NCI-H446 treated with DMSO at 0.1 percent for 48 hours (cell line): ENCODE measurements at regions not wholly inside any gene's neighbourhood (a gene's known extent, or its start where the extent isn't known, plus 50 kb on each side); places are given as distances from the start of the nearest gene placed in this dataset.
"Not testable (repeated sequence)": the region's sequence is repeated elsewhere in the genome, so short reads cannot be mapped to it uniquely, and the experiment has no call there.

Experiments
- DNase-seq: peaks from one replicate; lab custom pipeline; 2025; lab: John Stamatoyannopoulos, UW

DNA sequence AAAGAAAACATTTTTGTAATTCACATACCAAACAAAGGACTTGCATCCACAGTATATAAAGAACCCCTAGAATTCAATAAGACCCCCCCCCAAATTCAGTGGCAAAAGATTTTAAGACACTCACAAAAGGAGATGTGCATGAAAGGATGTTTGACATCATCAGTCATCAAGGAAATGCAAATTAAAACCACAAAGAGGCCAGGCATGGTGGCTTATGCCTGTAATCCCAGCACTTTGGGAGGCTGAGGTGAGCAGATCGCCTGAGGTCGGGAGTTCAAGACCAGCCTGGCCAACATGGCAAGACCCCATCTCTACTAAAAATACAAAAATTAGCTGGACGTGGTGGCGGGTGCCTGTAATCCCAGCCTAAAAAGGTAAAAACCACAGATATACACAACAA lies 61.3 kb downstream of the AIPL1 start:
- not testable (repeated sequence) for DNase-seq

GRCh38 chr17:6366221-6366666 lies 68.7 kb downstream of the AIPL1 start:
- DNase-seq, result no peak

- DNase-seq, result no peak
Measured at GRCh38 chr17:6365200-6365943, 69.5 kb downstream of the AIPL1 start.

DNA sequence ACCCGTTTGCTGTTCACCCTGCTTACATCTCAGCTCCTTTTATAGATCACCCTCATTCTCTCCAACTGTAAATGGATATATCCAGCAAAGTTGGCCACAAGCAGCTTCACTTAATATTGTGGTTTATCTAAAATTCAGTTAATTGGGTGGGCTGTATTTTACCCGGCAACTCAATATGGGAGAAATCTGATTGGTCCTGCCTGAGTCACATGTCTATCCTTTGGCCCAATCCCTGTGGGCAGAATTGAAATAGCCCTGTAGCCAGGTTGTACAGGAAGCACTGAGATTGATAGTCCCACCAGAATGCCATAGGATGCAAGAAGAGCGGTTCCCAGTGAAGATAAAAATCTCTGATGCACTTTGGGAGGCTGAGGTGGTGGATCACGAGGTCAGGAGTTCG lies 73.2 kb downstream of the AIPL1 start:
- DNase-seq, result no peak

DNA sequence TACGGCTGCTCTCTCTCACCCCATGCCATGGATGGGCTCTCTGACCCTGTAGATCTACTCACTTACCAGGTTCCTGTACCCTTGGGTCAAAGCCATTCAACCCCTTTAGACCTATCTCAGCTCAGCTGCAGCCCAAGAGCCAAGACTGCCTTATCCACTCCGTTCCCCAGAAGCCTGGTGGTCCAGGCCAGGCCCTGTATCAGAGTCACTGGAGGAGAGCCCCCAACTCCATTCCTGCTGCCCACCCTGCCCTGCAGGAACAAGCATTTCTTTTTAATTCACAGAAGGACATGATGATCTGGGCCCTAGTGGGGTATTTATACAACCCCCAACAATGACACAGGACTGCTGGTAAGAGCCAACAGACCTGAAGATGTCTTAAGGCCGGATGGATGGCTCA lies 76.8 kb downstream of the AIPL1 start:
- no peak for DNase-seq

DNA sequence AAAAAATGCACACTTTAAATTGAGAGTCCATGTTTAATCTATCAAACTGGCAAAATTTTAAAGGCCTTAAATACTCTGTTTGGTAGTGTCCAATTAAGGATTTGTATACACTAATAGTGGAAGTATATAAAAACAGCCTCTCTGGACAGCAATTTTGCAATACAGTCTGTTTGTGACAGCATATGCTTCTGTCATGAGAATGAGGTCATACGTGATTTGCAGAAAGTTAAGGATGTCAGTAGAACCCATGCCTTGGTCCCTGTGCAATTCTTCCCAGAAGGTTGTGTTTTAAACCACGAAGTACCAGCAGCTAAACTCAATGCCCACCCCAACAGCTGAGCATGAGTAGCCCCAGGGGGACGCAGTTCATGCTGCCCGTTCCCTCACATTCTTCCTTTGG lies 78.4 kb downstream of the AIPL1 start:
- DNase-seq, result no peak

DNA sequence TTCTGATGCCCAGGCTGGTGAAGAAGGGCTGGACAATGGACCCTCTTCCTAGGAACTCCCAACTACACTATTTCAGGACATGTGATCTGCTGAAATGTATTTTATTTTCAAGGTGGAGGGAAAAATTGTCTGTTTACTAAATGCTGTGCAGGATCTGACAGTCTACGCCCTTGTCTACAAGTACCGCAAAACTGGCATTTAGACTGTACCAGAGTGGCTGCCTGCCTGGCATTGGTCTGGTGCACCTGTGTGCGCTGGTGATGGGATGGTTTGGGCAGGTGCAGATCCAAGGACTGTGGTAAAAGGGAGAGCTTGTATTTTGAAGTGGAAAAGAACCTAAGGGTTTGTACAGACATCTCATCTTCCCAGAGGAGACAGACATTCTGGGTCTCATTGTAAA lies 79.7 kb downstream of the AIPL1 start:
- DNase-seq, result no peak

DNA sequence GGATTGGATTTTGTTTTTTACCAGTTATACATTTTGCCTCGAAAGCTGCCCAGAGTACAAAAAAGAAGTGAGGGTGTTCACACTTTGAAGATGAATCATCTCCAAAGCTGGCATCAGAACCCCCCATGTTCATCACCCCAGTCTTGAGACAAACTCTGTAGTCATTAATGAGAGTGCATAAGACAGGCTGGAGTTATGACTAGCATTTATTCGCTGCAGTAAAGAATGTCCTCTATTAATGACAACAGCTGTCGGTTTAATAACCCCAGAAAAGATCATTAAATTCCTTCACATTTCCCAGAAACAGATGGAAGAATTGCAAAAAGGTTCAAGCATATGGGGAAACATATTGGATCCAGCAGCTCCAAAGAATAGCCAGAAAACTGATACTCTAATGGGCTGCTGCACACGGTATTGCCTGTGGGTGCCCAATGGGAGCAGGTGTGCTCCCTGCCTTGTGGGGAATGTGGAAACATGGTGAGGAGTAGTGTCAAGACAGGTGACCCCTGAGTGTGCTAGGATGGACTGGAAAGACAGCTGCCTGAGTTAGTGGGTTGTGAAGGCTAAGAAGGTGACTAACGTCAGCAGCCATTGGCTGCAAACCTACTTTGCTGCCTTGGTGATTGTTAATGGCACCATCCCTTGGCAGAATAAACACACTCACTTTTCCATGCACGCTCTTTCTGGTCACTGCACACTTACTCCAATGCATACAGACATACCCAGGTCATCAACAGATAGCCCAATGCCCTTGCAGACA lies 81.9 kb downstream of the AIPL1 start:
- no peak for DNase-seq

GRCh38 chr17:6352016-6352415 lies 82.9 kb downstream of the AIPL1 start:
- no peak for DNase-seq

DNA sequence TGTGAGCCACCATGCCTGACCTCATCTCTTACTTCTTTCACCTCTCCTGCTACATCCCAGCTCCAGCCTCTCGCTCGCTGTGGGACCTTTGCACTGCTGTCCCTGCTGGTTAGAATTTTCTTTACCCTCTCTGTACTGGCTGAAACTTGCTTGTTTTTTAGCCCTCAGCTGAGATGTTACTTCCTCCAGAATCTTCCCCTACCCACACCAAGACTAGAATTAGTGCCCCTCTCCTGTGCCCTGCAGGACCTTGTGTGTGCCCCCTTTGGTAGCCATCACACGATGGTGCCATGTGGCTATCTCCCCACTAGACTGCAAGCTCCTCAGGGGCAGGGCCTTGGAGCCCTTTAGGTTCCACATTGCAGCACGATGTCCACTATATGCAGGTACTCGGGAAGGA lies 84.1 kb downstream of the AIPL1 start:
- no peak for DNase-seq

DNA sequence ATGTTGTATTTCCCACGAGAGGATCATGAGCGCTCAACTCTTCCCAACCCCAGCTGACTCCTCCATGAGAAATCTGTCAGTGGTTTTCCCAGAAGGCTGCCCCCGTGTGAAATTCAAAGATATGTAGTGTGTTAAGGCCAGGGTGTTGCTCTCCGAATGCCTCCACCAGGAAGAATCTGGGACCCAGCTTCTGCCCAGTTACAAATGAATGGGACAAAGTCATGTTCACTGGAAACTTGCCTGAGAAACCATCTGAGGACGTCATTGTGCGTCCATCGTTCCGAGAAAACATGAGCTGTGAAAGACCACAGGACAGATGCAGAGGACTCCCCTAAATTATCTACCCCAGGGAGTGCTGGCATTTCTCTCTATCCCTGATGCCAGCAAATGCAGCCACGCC lies 86.0 kb downstream of the AIPL1 start:
- DNase-seq, result no peak

GRCh38 chr17:6347776-6348175 lies 87.1 kb downstream of the AIPL1 start:
- DNase-seq, result no peak

- DNase-seq, result no peak
Measured at GRCh38 chr17:6346986-6347385, 87.9 kb downstream of the AIPL1 start.

GRCh38 chr17:6346156-6346786 lies 88.7 kb downstream of the AIPL1 start:
- DNase-seq, result no peak

- no peak for DNase-seq
Measured at GRCh38 chr17:6343736-6344135, 91.2 kb downstream of the AIPL1 start.

GRCh38 chr17:6343191-6343590 lies 91.7 kb downstream of the AIPL1 start:
- no peak for DNase-seq

DNA sequence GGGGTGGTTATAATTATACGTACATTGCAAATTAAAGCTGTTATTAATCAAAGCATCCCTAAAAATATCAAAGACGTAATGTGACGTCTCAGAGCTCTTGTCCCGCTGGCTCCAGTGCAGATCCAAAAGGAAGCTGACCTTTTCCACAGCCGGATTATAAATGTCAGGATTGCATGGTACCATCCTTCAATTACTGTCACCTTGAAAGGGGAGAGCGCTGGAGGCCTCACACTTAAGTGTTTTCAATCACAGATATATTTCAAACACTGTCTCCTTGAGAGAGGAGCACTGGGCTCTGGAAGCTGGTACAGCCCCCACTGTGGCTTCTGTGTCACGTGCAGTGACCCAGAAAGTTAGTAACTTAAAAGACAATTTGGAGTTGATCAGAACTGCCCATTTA lies 94.2 kb downstream of the AIPL1 start:
- no peak for DNase-seq

DNA sequence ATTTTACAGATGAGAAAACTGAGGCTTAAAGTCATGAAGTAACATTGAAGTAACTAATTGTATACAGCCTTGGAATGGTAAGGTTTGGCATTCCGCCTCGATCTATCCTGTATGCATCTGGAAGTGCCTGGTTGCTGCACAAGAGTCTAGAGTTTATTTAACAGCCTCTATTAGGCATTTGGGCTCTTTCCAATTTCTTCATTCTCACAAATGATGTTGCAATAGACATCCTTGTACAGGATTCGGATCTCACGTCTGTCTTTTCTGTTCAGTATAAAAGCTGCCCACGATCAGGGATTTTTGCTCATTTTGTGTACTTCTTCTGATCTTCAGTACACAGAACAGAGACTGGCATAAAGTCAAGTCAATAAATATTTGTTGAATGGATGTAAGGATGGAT lies 100.5 kb downstream of the AIPL1 start:
- DNase-seq, result no peak

DNA sequence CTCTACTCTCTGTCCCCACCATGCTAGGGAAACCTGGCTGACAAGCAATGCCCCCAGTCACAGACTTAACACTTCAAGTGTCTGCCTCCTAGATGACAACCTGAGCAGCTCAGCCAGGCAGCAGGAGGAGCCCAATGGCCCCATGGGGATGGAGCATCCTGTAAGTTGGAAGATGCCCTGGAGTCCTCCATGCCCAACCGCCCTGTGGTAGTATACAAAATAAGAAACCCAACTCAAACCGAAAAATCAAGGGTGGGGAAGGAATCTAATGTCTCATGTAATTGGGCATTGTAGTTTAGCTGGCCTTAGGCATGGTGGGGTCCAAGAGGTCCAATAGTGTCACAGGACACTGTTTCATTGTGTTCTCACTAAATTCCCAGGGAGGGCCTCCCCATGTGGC lies 104.0 kb downstream of the AIPL1 start:
- DNase-seq, result no peak

GRCh38 chr17:6328279-6328678 lies 106.6 kb downstream of the AIPL1 start:
- DNase-seq, result no peak

- no peak for DNase-seq
Measured at GRCh38 chr17:6327007-6327406, 107.9 kb downstream of the AIPL1 start.

DNA sequence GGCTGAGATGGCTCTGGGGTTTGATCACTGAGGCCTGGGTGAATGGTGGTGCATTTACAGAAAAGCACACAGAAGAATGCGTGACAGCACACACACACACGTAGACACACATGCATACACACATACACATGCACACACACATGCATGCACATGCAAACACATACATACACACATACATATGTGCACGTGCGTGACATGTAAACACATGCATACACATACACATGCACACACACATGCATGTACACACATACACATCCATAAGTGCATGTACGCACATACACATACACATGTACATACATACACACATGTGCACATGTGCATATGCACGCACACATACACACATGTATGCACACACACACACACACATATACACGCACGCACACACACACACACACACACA lies 108.4 kb downstream of the AIPL1 start:
- no peak for DNase-seq

DNA sequence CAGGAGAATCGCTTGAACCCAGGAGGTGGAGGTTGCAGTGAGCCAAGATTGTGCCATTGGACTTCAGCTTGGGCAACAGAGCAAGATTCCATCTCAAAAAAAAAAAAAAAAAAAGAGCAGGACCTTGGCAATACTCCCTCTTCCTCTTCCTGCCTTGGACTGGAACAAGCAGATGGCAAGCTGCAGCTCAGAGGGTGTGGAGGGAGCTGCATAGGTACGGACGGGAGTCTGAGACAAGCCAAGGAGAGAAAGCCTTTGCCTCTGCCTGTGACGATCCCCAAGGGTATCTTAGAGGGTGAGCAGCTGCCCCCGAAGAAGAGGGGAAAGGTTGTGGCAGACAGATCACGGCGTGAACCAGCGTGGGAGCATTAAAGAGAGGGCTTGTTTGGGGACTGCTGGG lies 109.2 kb downstream of the AIPL1 start:
- DNase-seq, result no peak
